HG03342 (cell line): ENCODE measurements at regions not wholly inside any gene's neighbourhood (a gene's known extent, or its start where the extent isn't known, plus 50 kb on each side); places are given as distances from the start of the nearest gene placed in this dataset.
A peak's percentile ranks its signal among the peaks of the same experiment; 100 is the strongest.

ENCODE experiments used
- ATAC-seq: cut with Tn5 transposase; IDR thresholded peaks from one replicate; pipeline ENCODE4 v1.9.1; 2021; ENCODE audit warnings: mild to moderate bottlenecking, moderate library complexity; ENCODE audit not compliant: unreplicated experiment

DNA sequence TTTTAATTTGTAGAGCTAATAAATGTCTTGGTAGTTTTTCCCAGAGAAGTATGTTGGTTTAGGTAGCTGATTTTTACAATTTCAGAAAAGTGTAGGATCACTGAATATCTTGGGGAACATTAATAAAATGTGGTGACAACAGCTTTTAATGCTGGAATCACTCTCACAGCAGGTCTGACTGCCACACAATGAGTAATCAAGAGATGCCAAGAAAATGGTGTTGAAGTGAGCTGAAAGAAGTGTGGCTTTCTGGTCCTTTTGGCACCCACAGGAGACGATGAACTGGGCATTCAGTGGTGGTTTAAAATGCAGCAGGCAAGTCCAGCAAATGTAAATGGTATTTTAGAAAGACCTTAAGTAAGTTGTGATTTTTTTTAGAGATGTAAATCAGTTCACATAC is 175.8 kb downstream of the CBLN2 start:
- no peak for ATAC-seq

DNA sequence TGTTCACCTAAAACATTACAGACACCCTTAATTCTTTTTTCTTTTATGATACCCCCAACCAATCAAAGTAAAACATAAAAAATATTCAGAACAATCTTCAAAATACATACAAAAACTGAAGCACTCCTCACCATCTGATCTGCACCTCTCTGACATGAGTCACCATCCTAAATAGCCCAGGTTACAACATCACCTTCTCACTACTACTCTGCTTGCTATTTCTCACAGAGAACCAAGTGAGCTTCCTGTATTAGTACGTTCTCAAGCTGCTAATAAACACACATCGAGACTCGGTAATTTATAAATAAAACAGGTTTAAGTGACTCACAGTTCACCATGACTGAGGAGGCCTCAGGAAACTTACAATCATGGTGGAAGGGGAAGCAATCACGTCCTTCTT is 183.5 kb downstream of the CBLN2 start:
- no peak for ATAC-seq

DNA sequence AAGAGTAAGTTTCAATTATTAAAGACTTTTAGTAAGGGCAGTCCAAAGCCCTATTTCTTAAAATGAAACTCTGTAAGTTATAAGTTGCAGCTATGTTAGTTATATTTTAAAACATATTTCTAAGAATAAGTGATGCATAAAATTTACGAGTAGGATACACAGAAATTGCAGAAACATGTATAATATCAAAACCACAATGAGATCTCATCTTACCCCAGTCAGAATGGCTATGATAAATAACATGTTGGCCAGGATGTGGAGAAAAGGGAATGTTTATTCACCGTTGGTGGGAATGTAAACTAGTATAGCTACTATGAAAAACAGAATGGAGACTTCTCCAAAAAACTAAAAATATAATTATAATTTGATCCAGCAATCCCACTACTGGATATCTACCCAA is 201.2 kb downstream of the CBLN2 start:
- ATAC-seq: no peak

DNA sequence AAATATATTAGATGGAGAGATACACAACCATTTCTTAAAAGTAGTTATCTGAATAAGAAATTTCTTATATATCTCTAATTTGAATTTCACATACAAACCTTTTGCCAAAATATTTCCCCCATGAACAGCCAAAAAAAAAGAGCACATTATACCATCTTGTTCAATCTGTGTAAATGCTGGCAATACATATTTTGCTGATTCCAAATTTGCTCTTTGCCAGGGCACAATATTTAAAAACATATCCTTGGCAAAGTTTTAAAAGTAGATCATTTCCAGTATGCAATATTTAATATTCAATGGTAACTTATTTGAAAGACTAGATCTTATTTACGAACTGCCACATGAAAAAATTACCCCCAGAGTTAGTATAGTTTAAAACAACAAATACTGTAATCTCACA is 204.2 kb downstream of the CBLN2 start:
- no peak for ATAC-seq

DNA sequence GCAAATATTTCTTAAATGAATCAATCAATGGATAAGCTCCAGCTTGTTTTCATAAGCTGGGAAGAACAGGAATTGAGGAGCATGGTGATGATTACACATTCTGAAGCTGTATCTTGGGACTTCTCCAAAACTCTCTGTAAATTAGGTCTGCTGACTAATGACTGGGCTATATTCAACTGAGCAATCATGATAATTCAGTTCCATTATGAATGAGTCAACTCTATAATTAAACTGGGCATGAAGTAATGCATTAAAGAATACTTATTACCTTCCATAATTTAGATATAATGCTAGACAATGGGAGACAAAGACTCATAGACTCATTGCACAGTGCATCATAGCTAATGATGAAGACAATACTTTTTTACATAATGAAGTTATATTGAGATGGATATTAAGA is 207.4 kb downstream of the CBLN2 start:
- no peak for ATAC-seq

DNA sequence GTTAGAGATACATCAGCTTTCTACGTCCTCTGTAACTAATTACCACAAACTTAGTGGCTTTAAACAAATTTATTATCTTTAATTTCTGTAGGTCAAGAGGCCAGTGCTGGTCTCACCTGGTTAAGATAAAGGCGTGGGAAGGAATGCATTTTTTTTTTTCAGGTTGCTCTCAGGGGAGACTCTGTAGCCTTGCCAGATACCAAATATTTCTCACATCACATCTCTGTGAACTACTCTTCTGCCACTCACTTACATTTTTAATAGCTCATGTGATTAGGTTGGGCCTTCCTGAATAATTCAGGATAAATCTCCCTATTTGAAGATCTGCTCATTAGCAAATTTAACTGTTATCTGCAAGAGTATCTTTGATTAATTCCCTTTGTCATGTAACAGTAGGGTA is 214.6 kb downstream of the CBLN2 start:
- no peak for ATAC-seq

DNA sequence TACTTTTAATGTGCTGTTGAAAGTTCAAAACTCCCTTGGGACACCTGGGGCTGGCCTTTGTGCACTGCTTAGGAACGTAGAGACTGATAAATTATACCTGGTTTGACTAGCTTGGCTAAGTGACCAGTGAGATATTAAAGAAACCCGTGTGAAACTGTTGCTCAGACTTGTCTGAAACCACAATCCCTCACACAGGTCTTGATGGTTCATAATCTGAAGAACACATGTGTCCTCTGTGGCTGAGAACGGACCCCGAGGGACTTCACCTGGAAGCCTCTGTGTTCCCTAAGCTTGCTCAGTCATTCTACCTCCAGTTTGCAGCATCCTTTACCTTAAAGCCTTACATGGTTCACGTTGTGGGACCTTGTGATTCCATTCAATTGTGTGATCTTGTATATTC is 218.8 kb downstream of the CBLN2 start:
- no peak for ATAC-seq

DNA sequence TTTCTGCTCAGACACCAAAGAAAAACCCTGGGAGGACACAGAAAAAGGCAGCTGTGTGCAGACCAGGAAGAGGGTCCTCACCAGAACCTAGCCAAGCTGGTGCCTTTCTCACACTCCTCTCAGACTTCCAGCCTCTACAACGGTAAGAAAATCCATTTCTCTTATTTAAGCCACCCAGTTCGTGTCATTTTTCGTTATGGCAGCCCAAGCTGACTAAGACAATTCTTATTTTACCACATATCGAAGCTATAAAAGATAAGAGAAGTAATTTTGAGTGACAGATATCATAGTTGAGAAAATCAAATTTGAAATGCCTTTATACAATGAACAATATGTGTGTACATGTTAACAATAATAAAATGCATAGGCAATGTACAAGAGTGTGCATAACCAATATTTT is 219.5 kb downstream of the CBLN2 start:
- ATAC-seq: no peak

DNA sequence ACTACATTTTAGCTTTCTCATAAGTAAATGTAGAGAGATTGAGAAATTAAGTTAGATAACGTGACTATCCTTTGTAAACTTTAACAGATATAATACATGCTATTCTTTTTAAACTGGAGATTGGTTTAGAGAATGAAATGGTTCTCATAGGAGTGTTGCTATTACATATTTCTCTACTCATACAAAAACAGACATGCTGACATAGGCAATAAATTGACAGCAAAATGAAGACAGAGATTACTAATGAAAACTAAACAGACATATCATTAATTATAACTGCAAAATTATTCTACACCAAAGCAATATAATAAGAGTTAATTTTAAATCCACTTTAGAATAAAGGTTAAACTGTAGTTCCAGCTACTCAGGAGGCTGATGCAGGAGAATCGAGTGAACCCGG is 227.6 kb downstream of the CBLN2 start:
- ATAC-seq: no peak

DNA sequence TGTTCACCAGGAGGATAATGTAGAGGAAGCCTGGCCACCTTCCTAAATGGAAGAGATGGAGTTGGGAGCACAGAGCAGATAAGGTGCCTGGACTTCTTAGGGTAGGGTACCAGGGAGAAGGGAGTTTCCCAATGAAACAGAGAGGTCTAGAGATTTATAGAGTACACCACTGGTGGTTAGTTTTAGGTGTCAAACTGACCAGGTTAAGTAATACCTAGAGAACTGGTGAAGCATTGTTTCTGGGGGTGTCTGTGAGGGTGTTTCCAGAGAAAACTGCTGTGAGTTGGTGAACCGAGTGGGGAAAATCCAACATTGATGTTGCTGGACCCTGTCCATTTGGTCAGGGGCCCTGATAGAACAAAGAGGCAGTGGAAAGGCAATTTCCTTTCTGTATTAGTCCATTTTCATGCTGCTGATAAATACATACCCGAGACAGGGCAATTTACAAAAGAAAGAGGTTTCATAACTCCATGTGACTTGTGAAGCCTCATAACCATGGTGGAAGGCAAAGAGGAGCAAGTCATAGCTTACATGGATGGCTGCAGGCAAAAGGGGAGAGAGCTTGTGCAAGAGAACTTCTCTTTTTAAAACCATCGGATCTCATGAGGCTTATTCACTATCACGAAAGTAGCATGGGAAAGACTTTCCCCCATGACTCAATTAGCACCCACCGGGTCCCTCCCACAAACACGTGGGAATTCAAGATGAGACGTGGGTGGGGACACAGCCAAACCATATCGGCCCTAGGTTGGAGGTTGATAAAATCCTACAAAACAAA is 260.8 kb downstream of the CBLN2 start:
- no peak for ATAC-seq

DNA sequence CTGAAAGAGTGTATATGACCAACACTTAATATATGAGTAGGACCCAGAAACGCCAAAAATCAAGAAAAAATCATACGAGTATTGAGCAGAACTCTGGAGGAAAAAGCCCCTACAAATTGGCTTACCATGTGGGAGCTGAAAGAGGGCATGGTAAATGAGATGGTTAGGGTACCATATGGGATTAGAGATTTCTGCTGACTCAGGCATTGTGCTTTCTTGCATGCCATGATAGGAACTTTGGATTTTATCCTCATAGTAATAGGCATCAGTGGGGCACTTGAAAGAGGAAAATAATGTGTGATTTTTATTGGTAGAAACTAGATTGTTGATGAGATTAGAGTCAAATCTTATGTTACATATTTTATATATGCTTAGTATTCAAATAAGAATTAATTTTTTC is 271.1 kb downstream of the CBLN2 start:
- no peak for ATAC-seq

DNA sequence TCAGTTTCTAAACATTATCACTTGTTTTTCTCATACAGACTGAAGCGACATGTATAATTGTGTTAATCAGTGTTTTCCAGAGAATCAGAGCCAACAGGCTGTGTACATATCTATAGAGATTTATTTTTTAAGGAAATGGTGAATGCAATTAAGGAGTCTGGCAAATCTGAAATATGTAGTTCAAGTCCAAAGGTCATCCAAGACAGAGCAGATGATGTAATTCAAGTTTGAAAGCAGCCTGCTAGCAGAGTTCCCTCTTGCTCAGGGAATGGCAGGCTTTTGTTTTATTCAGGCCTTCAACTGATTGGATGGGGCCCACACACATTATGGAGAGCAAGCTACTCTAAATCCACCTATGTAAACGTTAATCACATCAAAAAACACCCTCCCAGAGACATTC is 282.6 kb downstream of the CBLN2 start:
- ATAC-seq: no peak

DNA sequence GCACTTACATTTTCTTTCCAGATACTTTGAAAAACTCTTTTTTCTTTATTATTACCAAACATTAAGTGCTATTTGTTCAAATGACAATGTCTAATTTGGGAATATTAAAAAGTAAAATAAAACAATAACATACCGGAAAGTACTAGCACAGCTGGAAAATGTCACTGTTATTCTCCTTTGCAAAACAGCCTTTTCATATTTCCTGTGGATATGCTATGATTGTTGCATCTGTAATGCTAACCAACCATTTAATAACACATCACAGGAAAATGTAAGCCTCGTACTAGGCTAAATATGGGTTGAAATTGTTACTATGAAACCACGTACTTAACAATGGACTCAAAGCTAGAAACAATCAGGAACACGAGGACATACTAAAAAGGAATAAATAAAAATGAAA is 298.1 kb downstream of the CBLN2 start:
- ATAC-seq: no peak

DNA sequence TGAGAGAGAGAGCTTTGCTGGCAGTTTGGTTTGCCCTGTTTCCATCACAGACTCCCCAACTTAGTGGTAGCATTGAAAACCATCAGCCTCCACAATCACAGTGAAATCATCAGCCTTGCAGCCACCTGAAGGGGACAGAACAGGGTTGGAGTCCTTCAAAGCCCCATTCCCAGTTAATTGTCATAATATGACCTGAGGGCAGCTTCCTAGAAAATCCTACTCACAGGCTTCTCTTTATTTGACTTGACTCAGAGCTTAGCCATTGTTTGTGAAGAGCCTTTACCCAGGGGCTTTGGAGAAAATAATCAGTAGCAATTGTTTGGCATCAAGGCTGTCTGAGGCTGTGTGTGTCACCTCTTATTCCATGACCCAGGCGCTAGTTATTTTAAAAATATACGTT is 308.7 kb downstream of the CBLN2 start:
- ATAC-seq: no peak

DNA sequence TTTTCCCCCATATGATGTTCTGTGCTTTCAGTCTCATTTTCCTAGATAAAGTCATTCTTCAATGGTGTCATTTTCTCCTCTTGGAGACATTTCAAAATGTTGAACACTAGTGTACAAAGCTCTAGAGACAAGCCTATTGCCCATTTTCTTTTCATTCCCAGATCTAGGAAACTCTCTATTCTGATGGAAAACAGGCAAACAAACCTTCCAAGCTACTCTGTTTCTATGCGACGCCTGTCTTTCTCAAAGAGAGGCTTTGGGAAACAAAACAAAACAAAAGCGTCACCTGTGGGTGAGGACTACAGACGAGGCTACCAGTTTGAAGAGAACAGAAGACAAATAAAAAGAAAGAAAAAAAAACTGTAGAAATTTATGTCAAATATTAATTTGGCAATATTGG is 311.0 kb downstream of the CBLN2 start:
- ATAC-seq: no peak

DNA sequence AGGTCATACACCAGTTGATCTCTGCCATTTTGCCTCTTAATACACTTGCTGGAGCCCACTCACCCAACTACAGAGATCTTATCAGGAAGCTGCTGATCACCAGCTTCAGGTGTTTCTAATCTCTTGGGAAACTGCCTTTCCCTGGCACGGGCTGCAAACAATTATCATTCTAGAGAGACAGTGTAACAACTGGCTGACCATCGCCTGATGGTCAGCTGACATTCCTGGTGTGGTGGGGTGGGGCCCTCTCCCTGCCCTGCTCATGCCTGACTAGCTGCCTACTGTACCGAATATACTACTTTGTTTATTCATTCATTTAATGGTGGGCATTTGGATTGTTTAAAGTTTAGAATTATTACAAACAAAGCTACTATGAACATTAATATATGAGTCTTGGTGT is 311.5 kb downstream of the CBLN2 start:
- no peak for ATAC-seq

DNA sequence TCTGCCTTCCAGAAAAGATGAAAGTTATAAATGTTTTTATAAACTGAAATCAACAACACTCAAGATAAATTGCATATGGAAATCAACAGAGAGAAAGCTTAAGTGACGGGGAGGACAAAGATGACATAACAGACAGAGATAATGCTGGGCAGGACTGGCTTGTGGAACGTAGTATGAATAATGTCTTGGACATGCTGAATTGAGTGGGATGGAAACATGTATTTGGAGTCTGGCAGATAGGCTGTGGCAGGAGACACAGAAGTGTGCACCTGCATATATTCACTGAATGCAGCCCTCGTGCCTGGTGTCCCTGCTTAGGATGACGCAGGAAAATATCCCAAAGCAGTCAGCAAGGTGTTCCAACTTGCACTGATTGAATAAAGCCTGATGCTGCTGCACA is 318.2 kb downstream of the CBLN2 start:
- no peak for ATAC-seq

DNA sequence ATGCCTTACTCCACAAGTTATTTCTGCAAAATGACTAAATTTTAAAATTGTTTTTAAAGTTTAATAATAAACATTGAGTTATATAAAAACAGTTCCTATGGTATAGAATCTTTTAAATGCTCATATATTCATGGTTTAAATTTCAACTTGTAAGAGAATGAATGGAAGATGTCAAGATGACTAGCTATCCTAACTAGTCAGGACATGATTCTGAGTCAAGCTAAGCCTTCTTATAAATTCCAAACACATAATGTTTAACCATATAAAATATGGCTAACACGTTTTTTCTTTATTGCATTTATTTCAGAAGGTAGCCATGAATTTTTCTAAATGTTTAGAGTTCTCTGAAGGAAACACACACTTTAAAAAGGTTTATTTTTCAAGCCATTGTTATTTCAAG is 320.4 kb downstream of the CBLN2 start:
- ATAC-seq: no peak

DNA sequence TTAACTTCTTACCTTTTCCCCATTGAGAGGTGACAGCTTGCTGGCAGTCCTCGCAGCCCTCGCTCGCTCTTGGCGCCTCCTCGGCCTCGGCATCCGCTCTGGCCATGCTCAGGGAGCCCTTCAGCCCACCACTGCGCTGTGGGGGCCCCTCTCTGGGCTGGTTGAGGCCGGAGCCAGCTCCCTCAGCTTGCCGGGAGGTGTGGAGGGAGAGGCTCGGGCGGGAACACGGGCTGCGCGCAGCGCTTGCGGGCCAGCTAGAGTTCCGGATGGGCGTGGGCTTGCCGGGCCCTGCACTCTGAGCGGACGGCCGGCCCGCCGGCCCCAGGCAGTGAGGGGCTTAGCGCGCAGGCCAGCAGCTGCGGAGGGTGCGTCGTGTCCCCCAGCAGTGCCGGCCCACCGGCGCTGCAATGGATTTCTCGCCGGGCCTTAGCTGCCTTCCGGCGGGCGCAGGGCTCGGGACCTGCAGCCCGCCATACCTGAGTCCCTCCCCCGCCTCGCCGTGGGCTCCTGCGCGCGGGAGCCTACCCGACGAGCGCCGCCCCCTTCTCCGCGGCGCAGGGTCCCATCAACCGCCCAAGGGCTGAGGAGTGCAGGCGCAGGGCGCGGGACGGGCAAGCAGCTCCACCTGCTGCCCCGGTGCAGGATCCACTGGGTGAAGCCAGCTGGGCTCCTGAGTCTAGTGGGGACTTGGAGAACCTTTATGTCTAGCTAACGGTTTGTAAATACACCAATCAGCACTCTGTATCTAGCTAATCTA is 335.0 kb downstream of the CBLN2 start:
- ATAC-seq: no peak

DNA sequence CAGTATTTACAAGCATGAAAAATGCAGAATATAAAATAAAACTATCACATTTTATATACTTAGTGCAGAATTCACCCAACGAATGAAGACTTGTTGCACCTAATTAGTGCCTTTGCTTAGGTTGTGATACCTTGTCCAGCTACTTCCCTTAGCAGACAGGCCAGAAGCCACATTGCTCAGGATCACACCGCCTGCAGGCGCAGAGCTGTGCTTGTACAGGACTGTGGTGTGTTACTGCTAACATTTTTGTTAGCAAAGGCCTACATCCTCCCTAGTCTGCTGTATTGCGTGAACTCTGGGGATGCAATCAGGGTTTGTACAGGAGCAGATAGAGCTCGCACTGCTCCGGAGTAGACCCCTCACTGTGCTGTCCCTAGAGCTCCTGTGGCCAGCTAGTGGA is 336.9 kb downstream of the CBLN2 start:
- no peak for ATAC-seq

DNA sequence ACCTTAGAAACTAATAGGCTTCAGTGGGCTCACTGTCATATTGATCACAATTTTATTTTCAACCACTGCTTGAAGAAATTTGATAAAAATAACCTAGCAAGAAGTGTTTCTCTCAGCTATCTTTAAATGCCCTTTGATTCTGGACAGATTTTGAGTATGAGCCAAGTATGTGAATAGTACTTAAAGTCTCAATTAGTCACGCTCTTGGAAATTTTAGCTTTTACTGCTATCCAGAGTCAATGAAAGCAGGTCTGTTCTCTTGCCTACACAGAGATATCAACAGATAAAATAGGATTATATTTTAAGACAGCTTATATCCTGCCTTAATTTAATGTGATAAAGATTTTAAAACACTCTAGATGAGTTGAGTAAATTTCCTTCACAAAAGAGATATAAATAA is 337.3 kb downstream of the CBLN2 start:
- no peak for ATAC-seq

DNA sequence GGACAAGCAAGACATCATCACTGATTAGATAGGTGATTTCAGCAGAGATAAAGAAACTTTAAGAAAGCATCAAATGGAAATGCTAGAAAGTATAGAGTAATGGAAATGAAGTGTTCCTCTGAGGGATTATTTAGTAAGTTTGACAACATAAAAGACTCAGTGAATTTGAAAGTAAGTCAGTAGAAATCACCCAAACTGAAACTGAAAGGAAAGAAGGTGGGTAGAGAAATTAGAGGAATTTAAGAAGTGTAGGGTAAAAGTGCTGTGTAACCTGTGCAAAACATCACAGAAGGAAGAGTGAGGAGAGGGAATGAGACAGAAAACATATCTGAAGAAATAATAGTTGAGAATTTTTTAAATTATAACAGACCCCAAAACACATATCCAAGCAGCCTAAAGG is 343.1 kb downstream of the CBLN2 start:
- ATAC-seq: peak; percentile 82

DNA sequence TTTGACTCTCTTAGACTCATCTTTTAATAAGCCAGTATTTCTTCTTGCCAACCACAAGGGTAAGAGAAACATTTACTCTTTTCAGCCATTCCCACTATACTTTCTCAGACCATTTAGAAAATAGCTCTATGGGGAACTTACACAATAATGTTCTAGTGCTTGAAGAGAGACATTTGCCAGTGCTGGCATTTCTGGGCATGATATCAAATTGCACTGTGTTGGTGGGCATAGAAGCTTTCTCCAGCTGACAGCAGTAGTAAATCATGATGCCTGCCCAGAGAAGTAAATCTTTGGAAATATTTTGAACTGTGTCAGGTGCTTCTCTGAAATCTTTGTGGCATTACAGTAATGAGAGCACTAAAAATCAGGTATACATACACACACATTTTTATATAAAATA is 346.6 kb downstream of the CBLN2 start:
- ATAC-seq: no peak
